H1 (cell line): ENCODE measurements at regions not wholly inside any gene's neighbourhood (a gene's known extent, or its start where the extent isn't known, plus 50 kb on each side); places are given as distances from the start of the nearest gene placed in this dataset.
"Not testable (repeated sequence)": the region's sequence is repeated elsewhere in the genome, so short reads cannot be mapped to it uniquely, and the experiment has no call there.

Experiments used
- CTCF ChIP-seq, 3 experiments: IDR thresholded peaks; 1 replicate in 2 of 3; 2 replicates in 1 of 3; pipeline versions ENCODE4 v1.5.1 to v1.6.1; 2011; ENCODE audit warnings: low read length in 3 of 3, mild to moderate bottlenecking in 3 of 3, inconsistent platforms in 2 of 3, low read depth in 1 of 3, moderate library complexity in 1 of 3; ENCODE audit not compliant: insufficient read depth in 1 of 3; ENCODE audit errors: control extremely low read depth in 1 of 3
- SP4 ChIP-seq: IDR thresholded peaks from 2 replicates; pipeline ENCODE4 v1.6.1; 2012; ENCODE audit warnings: low read length, inconsistent platforms

GRCh38 chr10:46733635-46734261 is 154.8 kb downstream of the SYT15 start:
- not testable (repeated sequence) for TF ChIP-seq SP4; CTCF (IDR thresholded peaks at IDR 0.05; ENCODE audit: control extremely low read depth in 1 of 3, insufficient read depth in 1 of 3, low read depth in 1 of 3, low read length in 3 of 3)
